GM18499 (cell line): ENCODE measurements at regions not wholly inside any gene's neighbourhood (a gene's known extent, or its start where the extent isn't known, plus 50 kb on each side); places are given as distances from the start of the nearest gene placed in this dataset.

Experiments
- ATAC-seq: cut with Tn5 transposase; IDR thresholded peaks from one replicate; pipeline ENCODE4 v1.9.1; 2021; ENCODE audit warnings: moderate number of reproducible peaks; ENCODE audit not compliant: insufficient read depth, unreplicated experiment

DNA sequence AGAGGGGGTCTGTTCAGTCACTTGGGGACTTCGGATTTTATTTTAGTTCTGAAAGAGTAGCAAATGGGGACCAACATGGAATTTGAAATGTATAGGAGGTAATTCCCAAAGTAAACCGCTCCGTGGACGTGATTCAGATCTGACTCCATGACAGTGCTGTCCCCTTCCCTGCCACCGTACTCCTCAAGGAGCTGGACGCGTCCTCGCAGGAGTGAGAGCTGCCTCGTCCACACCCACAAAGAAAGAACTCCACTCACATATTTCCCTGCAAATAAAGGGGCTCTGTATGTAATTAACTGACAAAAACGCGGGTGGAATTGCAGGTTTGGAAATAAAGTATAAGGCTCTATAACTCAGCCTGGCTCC, 183.6 kb downstream of the ETS2 start:
- ATAC-seq, result no peak

- no peak for ATAC-seq
Observed at GRCh38 chr21:38988509-38989378, 183.0 kb downstream of the ETS2 start.

DNA sequence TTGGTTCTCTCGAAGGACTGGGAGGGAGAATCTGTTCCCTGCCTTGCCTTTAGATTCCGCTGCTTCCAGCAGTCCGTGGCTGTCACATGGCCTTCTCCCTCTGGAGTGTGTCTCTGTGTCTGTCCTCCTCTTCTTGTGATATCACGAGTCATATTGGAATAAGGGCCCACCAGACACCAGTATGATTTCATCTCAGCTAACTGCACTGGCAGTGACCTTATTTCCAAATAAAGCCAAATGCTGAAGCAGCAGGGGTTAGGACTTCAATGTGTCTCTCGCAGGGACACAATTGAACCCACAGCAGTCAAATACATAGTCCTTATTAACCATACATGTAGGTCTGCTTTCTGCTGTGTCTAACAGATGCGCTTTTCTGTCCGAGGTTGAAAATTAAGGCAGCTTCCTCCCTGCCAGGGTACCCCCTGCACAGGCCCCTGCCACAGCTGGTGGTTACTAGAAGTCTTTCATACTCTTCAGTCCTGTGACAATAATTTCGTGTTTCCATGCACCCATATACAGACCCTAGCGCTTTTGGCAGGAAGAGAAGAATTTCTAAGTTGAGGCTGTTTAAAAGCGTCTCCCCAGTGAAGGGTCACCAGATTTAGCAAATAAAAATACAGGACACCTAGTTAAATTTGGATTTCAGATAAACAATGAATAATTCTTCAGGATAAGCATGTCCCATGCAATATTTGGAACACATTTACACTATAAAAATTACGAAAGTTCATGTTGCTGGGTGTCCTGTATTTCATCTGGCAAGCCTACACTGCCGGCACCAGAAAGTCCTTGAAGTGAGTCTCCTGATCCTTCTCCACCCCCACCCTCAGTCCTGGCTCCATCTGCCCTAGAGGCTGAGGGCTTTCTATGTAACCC, 182.1 kb downstream of the ETS2 start:
- no peak for ATAC-seq

DNA sequence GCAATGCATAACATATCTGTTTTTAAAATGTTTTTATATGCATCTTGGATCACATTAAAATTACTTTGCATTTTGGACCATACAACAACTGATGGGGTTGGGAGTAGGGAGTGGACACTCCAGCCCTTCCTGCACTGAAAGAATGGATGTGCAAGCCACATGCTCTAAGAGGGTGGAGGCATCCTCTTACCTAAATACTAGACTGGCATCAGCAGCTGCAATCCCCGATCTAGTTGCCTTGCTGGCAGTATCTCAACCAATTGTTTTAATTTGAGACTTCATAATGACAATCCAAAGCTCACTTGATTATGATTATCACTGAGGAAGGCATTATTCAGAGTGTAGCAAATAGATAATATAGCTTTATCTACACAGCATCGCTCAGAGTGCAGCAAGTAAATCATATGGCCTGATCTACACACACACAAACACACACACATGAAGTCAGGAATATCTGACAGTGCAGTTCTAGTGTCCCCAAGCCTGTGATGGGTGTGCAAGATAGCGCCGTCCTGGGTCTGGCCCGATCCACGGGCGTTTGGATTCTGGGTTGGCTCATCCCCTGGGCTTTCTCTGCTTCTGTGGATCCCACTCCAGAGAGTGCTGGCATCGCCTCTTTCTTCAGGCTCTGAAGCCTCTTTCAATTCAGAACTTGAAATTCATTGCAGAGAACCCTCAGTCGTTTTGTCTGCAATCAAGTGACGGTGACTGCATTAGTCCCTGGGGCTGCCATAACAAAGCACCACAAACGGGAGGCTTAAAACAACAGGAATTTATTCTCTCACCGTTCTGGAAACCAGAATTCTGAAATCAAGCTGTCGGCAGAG, 181.3 kb downstream of the ETS2 start:
- no peak for ATAC-seq

DNA sequence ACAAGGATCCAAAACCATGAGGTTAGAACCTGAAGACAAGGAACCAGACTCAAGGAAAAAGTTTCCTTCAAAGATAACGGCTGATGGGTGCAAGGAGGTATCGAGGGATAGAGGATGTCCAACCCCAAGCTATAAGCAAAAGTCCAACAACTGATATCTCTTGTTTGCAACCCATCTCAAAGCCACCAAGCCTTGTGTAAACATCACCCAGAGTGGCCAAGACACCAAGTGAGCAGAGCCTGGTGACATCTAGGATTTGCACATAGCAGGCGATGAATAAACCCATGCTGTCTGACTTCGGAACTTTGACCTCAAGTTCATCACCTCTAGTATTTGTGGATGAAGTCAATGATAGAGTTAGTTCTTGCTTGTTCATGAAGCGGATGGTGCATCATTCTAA, 180.7 kb downstream of the ETS2 start:
- no peak for ATAC-seq

GRCh38 chr21:38985568-38986378, 180.0 kb downstream of the ETS2 start:
- no peak for ATAC-seq

DNA sequence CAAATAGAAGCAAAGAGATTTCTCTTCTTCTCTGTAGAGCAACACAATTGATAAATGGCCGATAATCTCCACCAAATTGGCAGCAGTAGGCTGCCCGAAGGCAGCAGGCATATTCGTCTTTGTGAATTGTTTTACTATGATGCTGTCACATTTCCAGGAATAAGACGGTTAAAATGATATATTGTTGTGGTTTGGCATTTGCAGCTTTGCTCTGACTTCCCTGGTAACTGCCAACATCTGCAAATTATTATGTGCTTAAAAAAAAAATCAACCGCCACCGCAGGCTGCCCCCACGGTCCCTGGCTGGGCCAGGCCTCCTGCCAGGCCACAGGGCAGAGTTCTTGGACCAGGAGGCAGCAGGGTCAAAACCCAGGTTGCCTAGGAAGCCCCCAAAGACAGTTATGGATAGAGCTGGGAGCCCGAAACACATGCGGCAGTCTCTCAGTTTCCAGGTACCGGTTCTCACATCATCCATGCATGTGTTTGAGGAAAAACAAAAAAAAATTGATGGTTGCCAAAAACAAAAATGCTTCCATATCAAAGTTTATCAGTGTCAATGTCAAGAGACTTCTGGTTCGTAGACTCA, 179.3 kb downstream of the ETS2 start:
- no peak for ATAC-seq

DNA sequence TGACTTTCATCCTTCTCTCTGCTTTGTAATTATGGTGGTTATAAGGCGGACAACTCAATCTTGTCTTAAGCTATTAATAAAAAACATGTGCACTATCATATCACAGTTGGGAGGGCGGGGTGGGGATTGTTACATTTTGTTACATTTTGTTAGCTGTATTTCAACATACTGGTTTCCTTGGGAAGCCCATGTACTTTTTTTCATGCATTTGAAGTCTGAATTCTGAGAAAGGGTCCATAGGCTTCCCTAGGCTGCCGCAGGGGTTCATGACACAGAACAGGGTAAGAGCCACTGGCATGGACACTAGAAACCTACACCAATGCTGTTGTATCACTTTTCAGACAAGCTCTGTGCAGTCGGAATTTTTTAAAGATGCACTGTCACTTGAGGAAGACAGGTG, 178.8 kb downstream of the ETS2 start:
- ATAC-seq, result no peak

- no peak for ATAC-seq
Observed at GRCh38 chr21:38983560-38983959, 177.8 kb downstream of the ETS2 start.

DNA sequence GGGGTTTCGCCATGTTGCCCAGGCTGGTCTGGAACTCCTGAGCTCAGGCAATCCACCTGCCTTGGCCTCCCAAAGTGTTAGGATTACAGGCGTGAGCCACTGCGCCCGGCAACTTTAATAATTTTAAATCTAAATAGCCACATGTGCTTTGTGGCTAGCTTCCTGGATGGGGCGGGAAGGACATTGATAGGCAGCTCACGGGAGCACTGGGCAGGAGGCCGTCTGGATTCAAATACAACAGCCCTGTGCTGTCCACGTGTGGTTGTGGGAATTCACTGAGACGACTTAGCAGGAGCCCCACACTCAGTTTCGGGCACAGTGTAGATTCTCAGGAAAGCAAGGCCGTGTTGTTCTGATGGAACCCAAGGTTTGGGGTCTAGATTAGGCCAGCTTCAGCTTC, 177.1 kb downstream of the ETS2 start:
- no peak for ATAC-seq

- ATAC-seq, result no peak
Observed at GRCh38 chr21:38982096-38982495, 176.4 kb downstream of the ETS2 start.

DNA sequence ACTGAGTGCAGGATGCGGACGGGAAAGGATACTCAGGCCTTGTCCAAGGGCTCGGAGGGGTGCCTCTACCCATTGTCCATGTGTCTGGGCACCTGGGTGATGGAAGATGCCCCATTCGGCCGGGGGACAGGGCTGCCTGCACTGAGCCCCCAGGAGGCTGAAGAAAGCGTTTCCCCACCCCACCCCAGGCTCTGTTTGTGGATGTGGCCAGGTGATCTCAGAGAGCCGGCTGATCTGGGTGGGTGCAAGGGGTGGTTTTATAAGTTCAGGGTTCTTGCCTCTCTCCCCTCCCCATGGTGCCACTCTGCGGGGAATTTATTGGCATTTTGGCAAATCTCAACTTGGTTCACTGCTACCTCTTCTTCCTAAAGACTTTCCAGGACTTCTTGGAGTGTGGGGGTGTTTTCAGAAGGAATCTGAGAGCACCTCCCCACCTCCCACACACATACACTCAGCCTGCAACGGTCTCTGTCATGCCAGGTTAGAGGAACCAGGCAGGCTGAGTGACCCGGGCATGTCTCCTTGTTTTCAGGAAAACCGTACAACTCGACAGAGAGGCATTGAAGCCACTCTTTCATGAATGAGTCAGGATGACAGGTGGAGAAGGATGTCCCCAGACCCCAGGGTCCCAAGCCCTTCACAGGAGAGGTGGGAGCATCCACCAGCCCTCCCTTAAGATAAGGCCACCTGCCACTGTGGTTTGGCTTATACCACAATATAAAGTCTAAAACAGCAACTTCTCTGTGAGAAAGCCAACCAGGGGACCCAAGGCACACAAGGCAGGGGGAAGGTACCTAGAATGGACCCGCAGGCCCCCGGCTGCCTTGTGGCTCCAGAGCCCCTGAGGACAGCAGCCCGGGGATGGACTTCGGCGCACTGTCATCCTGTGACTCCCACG, 174.9 kb downstream of the ETS2 start:
- no peak for ATAC-seq

- no peak for ATAC-seq
Observed at GRCh38 chr21:38979271-38980121, 173.8 kb downstream of the ETS2 start.

GRCh38 chr21:38976900-38977299, 171.2 kb downstream of the ETS2 start:
- ATAC-seq, result no peak

GRCh38 chr21:38973552-38973951, 167.8 kb downstream of the ETS2 start:
- no peak for ATAC-seq

- ATAC-seq, result no peak
Observed at GRCh38 chr21:38972078-38972477, 166.3 kb downstream of the ETS2 start.

DNA sequence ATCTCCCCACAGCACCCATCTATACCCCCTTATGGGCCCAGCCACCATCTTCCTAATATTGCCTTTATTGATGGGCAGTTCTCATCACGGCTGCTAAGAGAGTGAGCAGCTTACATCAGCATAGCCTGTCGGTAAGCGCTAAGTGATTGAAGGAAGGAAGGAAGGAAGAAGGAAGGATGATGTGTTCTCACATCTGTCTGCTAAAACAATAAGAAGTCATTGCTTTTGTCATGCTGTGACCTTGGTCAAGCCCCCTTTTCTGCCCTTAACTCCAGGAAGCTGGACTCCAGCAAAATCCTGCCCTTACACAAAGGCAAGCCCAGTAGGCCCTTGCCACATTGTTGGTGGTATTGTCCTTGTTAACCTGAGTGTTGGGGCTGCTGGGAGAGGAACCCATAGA, 165.0 kb downstream of the ETS2 start:
- ATAC-seq, result no peak
